Cardiac fibroblast (primary cell): ENCODE measurements at regions not wholly inside any gene's neighbourhood (a gene's known extent, or its start where the extent isn't known, plus 50 kb on each side); places are given as distances from the start of the nearest gene placed in this dataset.

Source experiments
- DNase-seq, 2 donors: peaks; one replicate each; pipeline versions ENCODE4 v3.0.0 to v3.0.0-alpha.2; 2010; ENCODE audit warnings: low read depth in 2 of 2
- H3K4me3 ChIP-seq, 2 donors: replicated peaks in 1 of 2; 1 replicate in 1 of 2; 2 replicates in 1 of 2; pipeline ENCODE4 v1.5.1; 2011; ENCODE audit warnings: low read depth in 2 of 2, low read length in 2 of 2, mild to moderate bottlenecking in 2 of 2, moderate library complexity in 1 of 2
- TF ChIP-seq, protein P1 (sequence below): IDR thresholded peaks from one replicate; pipeline ENCODE4 v1.5.1; 2011; ENCODE audit warnings: low read depth, mild to moderate bottlenecking, low read length, inconsistent platforms

DNA sequence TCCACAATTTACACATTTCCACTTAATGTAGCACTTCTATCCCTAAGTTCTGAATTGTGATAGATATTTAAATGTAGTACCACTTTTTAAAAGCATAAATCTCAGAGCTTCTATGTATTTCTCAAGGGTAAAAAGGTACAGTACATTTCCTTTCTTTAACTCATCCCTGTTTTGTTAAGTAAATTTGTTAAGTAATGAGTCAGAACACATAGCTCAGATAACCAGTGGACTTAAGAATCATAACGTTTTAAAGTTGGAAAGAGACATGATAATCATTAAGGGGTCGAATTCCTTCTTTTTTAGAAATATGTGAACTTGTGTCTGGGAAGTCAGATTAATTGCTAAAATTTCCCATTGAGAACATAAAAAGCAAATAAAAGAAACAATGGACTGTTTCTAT lies 810.2 kb upstream of the NUDT12 start:
- TF ChIP-seq, protein P1, sequence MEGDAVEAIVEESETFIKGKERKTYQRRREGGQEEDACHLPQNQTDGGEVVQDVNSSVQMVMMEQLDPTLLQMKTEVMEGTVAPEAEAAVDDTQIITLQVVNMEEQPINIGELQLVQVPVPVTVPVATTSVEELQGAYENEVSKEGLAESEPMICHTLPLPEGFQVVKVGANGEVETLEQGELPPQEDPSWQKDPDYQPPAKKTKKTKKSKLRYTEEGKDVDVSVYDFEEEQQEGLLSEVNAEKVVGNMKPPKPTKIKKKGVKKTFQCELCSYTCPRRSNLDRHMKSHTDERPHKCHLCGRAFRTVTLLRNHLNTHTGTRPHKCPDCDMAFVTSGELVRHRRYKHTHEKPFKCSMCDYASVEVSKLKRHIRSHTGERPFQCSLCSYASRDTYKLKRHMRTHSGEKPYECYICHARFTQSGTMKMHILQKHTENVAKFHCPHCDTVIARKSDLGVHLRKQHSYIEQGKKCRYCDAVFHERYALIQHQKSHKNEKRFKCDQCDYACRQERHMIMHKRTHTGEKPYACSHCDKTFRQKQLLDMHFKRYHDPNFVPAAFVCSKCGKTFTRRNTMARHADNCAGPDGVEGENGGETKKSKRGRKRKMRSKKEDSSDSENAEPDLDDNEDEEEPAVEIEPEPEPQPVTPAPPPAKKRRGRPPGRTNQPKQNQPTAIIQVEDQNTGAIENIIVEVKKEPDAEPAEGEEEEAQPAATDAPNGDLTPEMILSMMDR: no peak
- H3K4me3 ChIP-seq: no peak overlapping the region
- DNase-seq: peak; percentile 2 to 7

GRCh38 chr5:104372376-104372775 lies 809.8 kb upstream of the NUDT12 start:
- DNase-seq: no peak
- TF ChIP-seq, protein P1: no peak
- H3K4me3 ChIP-seq: no peak overlapping the region

DNA sequence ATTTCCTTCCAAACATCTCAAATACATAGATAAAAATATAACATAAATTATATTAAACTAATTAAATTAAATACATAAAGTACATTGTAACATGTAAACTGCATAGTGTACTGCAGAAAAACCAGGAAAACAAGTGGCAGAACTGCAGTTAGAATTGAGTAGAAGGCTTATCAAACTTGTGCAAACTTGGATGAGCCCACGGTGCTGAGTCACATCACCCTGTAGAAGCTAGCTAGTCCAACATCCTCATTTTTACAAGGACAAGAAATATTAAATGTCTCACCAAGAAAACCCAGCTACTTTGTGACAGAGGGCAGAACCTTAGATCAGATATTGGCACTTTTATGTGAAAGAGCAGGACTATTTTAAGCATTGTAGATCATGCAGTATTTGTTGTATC lies 807.9 kb upstream of the NUDT12 start:
- DNase-seq: peak in 1 of 2 donors; percentile 7
- TF ChIP-seq, protein P1: no peak
- no peak overlapping the region for H3K4me3 ChIP-seq

DNA sequence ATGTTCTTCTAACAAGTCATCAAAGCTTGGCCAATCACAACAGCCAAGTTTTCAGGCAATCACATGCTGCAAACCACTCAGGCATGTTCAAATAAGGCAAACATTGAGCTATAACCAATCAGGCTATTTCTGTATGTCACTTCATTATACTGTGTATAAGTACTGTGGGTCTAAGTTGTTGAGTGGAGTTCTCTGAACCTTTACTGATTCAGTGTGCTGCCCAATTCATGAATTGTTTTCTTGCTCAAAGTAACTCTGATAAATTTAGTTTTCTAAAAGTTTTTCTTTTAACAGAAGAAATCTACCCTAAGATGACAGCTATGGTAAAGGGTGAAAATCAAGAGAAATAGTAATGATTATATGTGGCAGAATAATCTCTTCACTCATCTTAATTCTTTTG lies 805.4 kb upstream of the NUDT12 start:
- TF ChIP-seq, protein P1: no peak
- H3K4me3 ChIP-seq: no peak overlapping the region
- no peak for DNase-seq

DNA sequence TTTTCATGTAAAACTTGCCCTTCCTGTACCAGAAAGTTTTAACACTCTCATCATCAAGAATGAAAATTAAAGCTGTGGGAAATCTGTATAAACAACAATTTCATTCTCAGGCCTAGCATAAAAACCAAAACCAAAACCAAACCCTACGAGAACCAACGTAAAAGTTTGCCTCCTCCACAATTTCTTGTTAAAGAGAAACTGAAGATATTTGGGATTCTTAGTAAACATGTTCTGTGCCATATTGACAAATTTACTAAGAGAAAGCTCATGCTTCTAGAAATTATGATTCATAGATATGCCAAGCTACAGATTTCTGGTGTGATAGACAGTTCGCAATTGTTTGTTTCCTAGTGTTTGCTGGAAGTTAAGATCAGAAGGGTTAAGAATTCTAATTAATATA lies 801.0 kb upstream of the NUDT12 start:
- no peak overlapping the region for H3K4me3 ChIP-seq
- TF ChIP-seq, protein P1: no peak
- no peak for DNase-seq

GRCh38 chr5:104361932-104362331 lies 799.3 kb upstream of the NUDT12 start:
- TF ChIP-seq, protein P1: no peak

GRCh38 chr5:104355350-104355749 lies 792.8 kb upstream of the NUDT12 start:
- DNase-seq: no peak
- H3K4me3 ChIP-seq: no peak overlapping the region
- TF ChIP-seq, protein P1: no peak

More at GRCh38 chr5:104361932-104362331, 799.3 kb upstream of the NUDT12 start:
- no peak for DNase-seq
- H3K4me3 ChIP-seq: no peak overlapping the region
